IPS-20b (cell line): ENCODE measurements at regions not wholly inside any gene's neighbourhood (a gene's known extent, or its start where the extent isn't known, plus 50 kb on each side); places are given as distances from the start of the nearest gene placed in this dataset.

Experiments
- H3K27ac ChIP-seq: one replicate; pipeline ENCODE4 v1.5.1; 2013; ENCODE audit warnings: low read length
- H3K27me3 ChIP-seq: 2 replicates; pipeline ENCODE4 v1.6.1; 2013; ENCODE audit warnings: mild to moderate bottlenecking, low read length, inconsistent platforms; ENCODE audit not compliant: insufficient read depth
- H3K36me3 ChIP-seq: 2 replicates; pipeline ENCODE4 v1.6.1; 2013; ENCODE audit warnings: low read depth, mild to moderate bottlenecking, inconsistent platforms, low read length, moderate library complexity; ENCODE audit not compliant: insufficient read depth
- H3K4me1 ChIP-seq: 2 replicates; pipeline ENCODE4 v1.6.1; 2013; ENCODE audit warnings: mild to moderate bottlenecking, control low read depth, inconsistent platforms, low read length, moderate library complexity; ENCODE audit not compliant: insufficient read depth
- H3K4me3 ChIP-seq: 2 replicates; pipeline ENCODE4 v1.5.1; 2013; ENCODE audit warnings: mild to moderate bottlenecking, low read length, inconsistent platforms
- H3K9ac ChIP-seq: 2 replicates; pipeline ENCODE4 v1.6.1; 2013; ENCODE audit warnings: low read depth, mild to moderate bottlenecking, inconsistent platforms, low read length, moderate library complexity
- H3K9me3 ChIP-seq: 2 replicates; pipeline ENCODE4 v1.6.1; 2013; ENCODE audit warnings: mild to moderate bottlenecking, low read depth, low read length, inconsistent platforms; ENCODE audit not compliant: insufficient read depth

- Histone ChIP-seq H3K4me3 (no peak overlapping the region), H3K27me3 (no peaks in the 10 kb centered on the region; the same call in 1 of the 2 replicates), H3K9ac (no peak overlapping the region), H3K9me3 (no peaks in the 10 kb centered on the region), H3K36me3 (no peaks in the 10 kb centered on the region), H3K4me1 (peaks cover 16% of the 10 kb centered on the region), H3K27ac (no peak overlapping the region)
Observed at GRCh38 chr10:83934062-83934461, 205.2 kb upstream of the GHITM start.

GRCh38 chr10:83934641-83935338, 204.5 kb upstream of the GHITM start:
- Histone ChIP-seq H3K4me3 (no peak overlapping the region), H3K4me1 (peaks cover 13% of the 10 kb centered on the region), H3K9me3 (no peaks in the 10 kb centered on the region), H3K27me3 (no peaks in the 10 kb centered on the region; the same call in 1 of the 2 replicates), H3K27ac (no peak overlapping the region), H3K36me3 (no peaks in the 10 kb centered on the region), H3K9ac (no peak overlapping the region)

- no peak overlapping the region for H3K9ac ChIP-seq
- no peak overlapping the region for H3K4me3 ChIP-seq
Observed at GRCh38 chr10:83935339-83935736, 204.0 kb upstream of the GHITM start.

GRCh38 chr10:83935911-83936310, 203.4 kb upstream of the GHITM start:
- Histone ChIP-seq H3K27me3 (no peaks in the 10 kb centered on the region; the same call in 1 of the 2 replicates), H3K36me3 (no peaks in the 10 kb centered on the region), H3K27ac (no peak overlapping the region), H3K9me3 (no peaks in the 10 kb centered on the region), H3K9ac (no peak overlapping the region), H3K4me3 (no peak overlapping the region), H3K4me1 (peaks cover 13% of the 10 kb centered on the region)

More at GRCh38 chr10:83935339-83935736, 204.0 kb upstream of the GHITM start:
- no peaks in the 10 kb centered on the region for H3K9me3 ChIP-seq
- H3K4me1 ChIP-seq = peaks cover 13% of the 10 kb centered on the region
- H3K36me3 ChIP-seq = no peaks in the 10 kb centered on the region
- no peaks in the 10 kb centered on the region; the same call in 1 of the 2 replicates for H3K27me3 ChIP-seq
- no peak overlapping the region for H3K27ac ChIP-seq

- Histone ChIP-seq H3K27ac (no peak overlapping the region), H3K36me3 (no peaks in the 10 kb centered on the region), H3K27me3 (no peaks in the 10 kb centered on the region; the same call in 1 of the 2 replicates), H3K4me3 (no peak overlapping the region), H3K4me1 (peaks cover 5% of the 10 kb centered on the region), H3K9ac (no peak overlapping the region), H3K9me3 (no peaks in the 10 kb centered on the region)
Observed at GRCh38 chr10:83937161-83937560, 202.1 kb upstream of the GHITM start.

GRCh38 chr10:83937826-83938225, 201.5 kb upstream of the GHITM start:
- Histone ChIP-seq H3K36me3 (no peaks in the 10 kb centered on the region), H3K9me3 (no peaks in the 10 kb centered on the region), H3K4me1 (no peaks in the 10 kb centered on the region), H3K4me3 (no peak overlapping the region), H3K9ac (no peak overlapping the region), H3K27me3 (no peaks in the 10 kb centered on the region; the same call in 1 of the 2 replicates), H3K27ac (no peak overlapping the region)

GRCh38 chr10:83941189-83941588, 198.1 kb upstream of the GHITM start:
- peaks cover 5% of the 10 kb centered on the region for H3K4me1 ChIP-seq
- H3K36me3 ChIP-seq = no peaks in the 10 kb centered on the region
- no peaks in the 10 kb centered on the region for H3K9me3 ChIP-seq
- no peak overlapping the region for H3K9ac ChIP-seq
- no peak overlapping the region for H3K27ac ChIP-seq
- H3K4me3 ChIP-seq = no peak overlapping the region
- peaks cover 19% of the 10 kb centered on the region for H3K27me3 ChIP-seq

GRCh38 chr10:83942410-83942809, 196.9 kb upstream of the GHITM start:
- no peak overlapping the region for H3K4me3 ChIP-seq
- H3K9ac ChIP-seq = no peak overlapping the region
- H3K4me1 ChIP-seq = peaks cover 5% of the 10 kb centered on the region
- H3K27me3 ChIP-seq = peaks cover 30% of the 10 kb centered on the region
- H3K9me3 ChIP-seq = no peaks in the 10 kb centered on the region
- H3K27ac ChIP-seq = no peak overlapping the region
- no peaks in the 10 kb centered on the region for H3K36me3 ChIP-seq

GRCh38 chr10:83943049-83943448, 196.3 kb upstream of the GHITM start:
- H3K4me1 ChIP-seq = peaks cover 5% of the 10 kb centered on the region
- H3K27me3 ChIP-seq = peaks cover 35% of the 10 kb centered on the region
- no peak overlapping the region for H3K9ac ChIP-seq
- H3K27ac ChIP-seq = no peak overlapping the region
- H3K9me3 ChIP-seq = no peaks in the 10 kb centered on the region
- no peaks in the 10 kb centered on the region for H3K36me3 ChIP-seq
- no peak overlapping the region for H3K4me3 ChIP-seq

- no peaks in the 10 kb centered on the region for H3K36me3 ChIP-seq
- H3K9ac ChIP-seq = no peak overlapping the region
- H3K4me3 ChIP-seq = no peak overlapping the region
- H3K27ac ChIP-seq = no peak overlapping the region
- peaks cover 6% of the 10 kb centered on the region for H3K4me1 ChIP-seq
- peaks cover 37% of the 10 kb centered on the region for H3K27me3 ChIP-seq
- no peaks in the 10 kb centered on the region for H3K9me3 ChIP-seq
Observed at GRCh38 chr10:83943920-83944319, 195.4 kb upstream of the GHITM start.

GRCh38 chr10:83945982-83946718, 193.2 kb upstream of the GHITM start:
- Histone ChIP-seq H3K27me3 (peaks cover 37% of the 10 kb centered on the region), H3K27ac (no peak overlapping the region), H3K9me3 (no peaks in the 10 kb centered on the region), H3K4me3 (no peak overlapping the region), H3K36me3 (no peaks in the 10 kb centered on the region), H3K4me1 (peaks cover 21% of the 10 kb centered on the region), H3K9ac (no peak overlapping the region)

GRCh38 chr10:83952314-83952713, 187.0 kb upstream of the GHITM start:
- Histone ChIP-seq H3K27ac (no peak overlapping the region), H3K9me3 (no peaks in the 10 kb centered on the region), H3K9ac (no peak overlapping the region), H3K36me3 (no peaks in the 10 kb centered on the region), H3K27me3 (peaks cover 49% of the 10 kb centered on the region), H3K4me1 (peaks cover 40% of the 10 kb centered on the region), H3K4me3 (no peak overlapping the region)
